GM13977 (cell line): ENCODE measurements at regions not wholly inside any gene's neighbourhood (a gene's known extent, or its start where the extent isn't known, plus 50 kb on each side); places are given as distances from the start of the nearest gene placed in this dataset.
A peak's percentile ranks its signal among the peaks of the same experiment; 100 is the strongest.

Experiments
- DNase-seq: peaks from one replicate; pipeline ENCODE4 v3.0.0; 2012; ENCODE audit warnings: low spot score
- CTCF ChIP-seq: IDR thresholded peaks from 2 replicates; pipeline ENCODE4 v1.5.1; 2012; ENCODE audit warnings: mild to moderate bottlenecking, control low read depth; ENCODE audit not compliant: insufficient read depth; ENCODE audit errors: extremely low read depth, missing control alignments
- in situ Hi-C: fragments of 300-500 bp; cut with MboI; formaldehyde crosslinking; loops from one replicate; pipeline ENCODE4 v1.12.0; 2022; ENCODE audit warnings: low sequenced_read_pairs, low pct_unique_long_range_greater_than_20kb, mixed read lengths, inconsistent platforms; ENCODE audit not compliant: unreplicated experiment

DNA sequence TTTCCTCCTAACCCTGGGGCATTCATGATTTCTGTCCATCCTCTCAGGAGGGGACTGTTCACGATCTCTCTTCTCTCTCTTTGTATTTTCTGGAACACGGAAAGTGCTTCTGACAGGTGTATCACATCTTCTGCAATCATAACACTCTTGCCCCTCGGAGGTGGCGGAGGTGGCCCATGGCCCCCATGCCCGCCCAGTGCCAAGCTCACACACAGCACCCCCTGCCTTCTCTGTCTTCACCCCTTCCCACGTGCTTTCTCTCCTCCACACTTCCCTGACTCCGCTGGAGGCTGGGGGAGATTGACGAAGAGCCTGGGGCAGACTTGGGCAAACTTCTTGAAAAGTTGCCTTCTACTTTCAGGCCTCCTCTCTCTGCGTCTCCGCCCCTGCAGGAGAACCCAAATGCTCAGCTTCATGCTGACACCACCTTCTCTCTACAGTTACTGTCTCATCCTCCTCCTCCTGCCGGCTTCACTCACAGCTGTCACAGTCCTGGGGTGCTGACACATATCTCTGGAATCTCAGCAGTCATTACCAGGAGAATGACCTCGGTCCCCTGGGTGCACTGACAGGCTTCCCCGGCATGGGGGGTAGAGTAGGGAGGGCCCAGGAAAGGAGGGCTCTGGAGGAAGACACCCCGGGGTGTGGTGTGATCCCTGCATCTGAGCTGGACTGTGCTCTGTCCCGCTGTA lies 127.1 kb downstream of the ENGASE start:
- in situ Hi-C loops, result no loop called here

DNA sequence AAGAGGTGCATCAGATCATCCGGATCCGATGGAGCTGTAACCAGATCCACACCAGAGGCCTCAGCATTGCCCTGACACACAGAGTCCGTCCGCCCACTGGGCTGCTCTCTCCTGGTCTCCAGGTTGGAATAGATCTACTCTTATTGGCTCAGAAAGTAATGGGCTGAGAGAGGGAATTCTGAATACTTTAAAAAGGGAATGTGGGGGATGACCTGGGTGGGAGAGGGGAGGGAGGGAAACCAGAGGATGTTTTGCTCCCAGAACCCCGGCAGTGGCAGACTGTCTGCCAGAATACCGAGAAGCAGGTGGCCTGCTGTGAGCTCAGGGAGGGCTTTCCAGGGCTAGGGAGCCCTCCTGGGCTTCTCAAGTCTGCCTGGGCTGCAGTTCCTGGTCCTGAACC lies 126.5 kb downstream of the ENGASE start:
- DNase-seq, result no peak

More for the DNA sequence above, 127.1 kb downstream of the ENGASE start:
- DNase-seq, result no peak
- no peak for TF ChIP-seq CTCF

DNA sequence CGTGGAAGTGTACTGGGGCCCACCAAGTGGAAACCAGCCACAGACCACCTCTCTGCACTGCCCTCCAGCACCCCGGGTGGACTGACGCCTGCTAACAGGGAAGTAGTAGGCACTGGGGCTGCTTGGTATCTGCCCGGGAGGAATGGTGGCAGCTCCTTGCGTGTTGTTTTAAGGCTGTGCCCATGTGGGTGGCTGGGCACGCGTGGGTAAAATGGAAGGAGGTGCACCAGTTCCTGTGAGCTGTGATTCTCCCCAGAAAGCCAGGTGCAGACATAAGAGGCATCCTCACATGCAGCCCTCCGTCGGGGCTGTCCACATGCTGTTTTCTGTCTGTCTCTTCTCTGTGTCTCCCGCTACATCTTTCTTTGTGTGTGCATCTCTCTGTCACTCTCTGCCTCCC lies 122.3 kb downstream of the ENGASE start:
- no peak for DNase-seq
- in situ Hi-C loops, result no loop called here
- TF ChIP-seq CTCF, result no peak

More for the DNA sequence above, 126.5 kb downstream of the ENGASE start:
- in situ Hi-C loops, result no loop called here
- no peak for TF ChIP-seq CTCF

GRCh38 chr17:79192503-79193351 lies 118.1 kb downstream of the ENGASE start:
- in situ Hi-C loops, result no loop called here
- TF ChIP-seq CTCF, result no peak
- DNase-seq, result peak; percentile 64

GRCh38 chr17:79191270-79191934 lies 116.8 kb downstream of the ENGASE start:
- no peak for DNase-seq
- no peak for TF ChIP-seq CTCF
- in situ Hi-C loops, result no loop called here

DNA sequence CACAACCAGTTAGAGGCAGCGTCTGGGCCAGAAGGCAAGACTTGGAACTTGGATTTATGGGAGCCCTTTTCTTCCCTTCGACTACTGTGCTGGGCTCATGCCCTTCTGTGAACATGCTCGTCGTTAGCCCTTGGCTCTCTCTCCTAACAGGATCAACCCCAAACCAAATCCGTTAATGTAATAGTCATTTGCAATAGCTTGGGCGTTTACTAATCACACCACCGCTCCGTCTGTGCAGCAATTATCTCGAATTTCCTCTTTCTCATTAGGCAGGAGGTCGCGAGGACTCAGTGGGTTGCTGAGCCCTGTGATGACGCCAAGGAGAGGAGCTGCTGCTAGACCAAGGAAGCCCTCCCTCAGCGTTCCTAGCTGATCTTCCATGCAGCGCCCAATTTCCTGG lies 114.7 kb downstream of the ENGASE start:
- TF ChIP-seq CTCF, result no peak
- in situ Hi-C loops, result loop anchor here (10.0 kb wide), 1 partner anchor 205 kb away; no protein-coding TSS in a partner anchor
- DNase-seq, result no peak
